RCC 7860 (cell line): ENCODE measurements at regions not wholly inside any gene's neighbourhood (a gene's known extent, or its start where the extent isn't known, plus 50 kb on each side); places are given as distances from the start of the nearest gene placed in this dataset.

Experiments used
- DNase-seq: peaks from one replicate; pipeline ENCODE4 v3.0.0-alpha.2; 2015; ENCODE audit warnings: low spot score
- FAIRE-seq: peaks from 2 replicates; lab custom pipeline; 2012; peaks lifted over from hg19 to GRCh38; lab: Jason Lieb, UNC

DNA sequence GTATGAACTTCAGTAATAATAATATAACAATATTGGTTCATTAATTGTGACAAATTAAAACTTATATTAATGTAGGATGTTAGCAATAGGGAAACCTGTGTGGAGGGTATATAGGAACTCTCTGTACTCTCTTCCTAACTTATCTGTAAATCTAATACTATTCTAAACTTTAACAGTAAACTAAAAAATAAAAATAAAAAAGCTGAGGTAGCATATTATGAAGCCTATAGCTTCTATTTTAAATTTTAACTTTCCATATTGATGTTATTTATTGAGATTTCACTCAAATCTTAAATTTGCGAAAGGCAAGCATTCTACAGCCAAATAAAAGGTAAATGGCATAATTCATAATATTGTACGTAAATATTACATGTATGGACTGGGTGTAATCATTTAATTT lies 326.4 kb downstream of the MEI4 start:
- FAIRE-seq (no peak), DNase-seq (no peak)

DNA sequence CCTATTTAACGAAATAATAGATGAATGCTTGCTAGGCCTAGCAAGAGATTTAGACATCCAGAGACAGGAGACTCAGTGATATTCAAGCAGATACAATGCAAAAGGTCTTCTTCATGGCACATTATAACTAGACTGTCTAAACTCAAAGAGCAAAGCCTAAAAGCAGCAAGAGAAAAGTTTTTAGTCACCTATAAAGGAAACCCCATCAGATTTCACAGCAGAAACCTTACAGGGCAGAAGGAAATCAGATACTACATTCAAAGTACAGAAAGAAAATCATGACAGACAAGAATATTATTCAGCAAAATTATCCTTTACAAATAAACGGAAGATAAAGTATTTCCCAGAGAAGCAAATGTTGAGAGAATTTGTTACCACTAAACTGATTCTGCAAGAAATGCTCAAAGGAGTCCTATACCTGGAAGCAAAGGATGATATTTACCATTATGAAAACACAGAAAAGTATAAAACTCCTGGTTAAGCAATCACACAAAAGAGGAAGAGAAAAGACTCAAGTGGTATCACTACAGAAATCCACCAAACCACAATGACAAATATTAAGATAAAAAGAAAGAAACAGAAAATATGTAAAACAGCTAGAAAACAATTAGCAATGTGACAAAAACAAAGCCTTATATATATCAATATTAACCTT lies 333.7 kb downstream of the MEI4 start:
- DNase-seq: no peak

DNA sequence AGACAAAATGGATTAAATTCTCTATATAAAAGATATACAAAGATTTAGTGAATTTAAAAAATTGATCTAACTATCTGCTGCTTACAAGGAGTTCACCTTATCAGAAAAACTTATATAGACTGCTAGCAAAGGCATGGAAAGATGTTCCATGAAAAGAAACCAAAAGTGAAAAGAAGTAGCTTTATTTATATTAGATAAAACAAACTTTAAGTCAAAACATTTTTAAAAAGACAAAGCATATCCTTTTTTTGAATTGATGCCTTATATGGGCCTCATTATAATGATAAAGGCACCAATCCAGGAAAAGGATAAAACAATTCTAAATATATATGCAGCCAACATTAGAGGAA lies 334.2 kb downstream of the MEI4 start:
- DNase-seq: no peak
- FAIRE-seq: no peak

More for the DNA sequence above, 333.7 kb downstream of the MEI4 start:
- FAIRE-seq: no peak

DNA sequence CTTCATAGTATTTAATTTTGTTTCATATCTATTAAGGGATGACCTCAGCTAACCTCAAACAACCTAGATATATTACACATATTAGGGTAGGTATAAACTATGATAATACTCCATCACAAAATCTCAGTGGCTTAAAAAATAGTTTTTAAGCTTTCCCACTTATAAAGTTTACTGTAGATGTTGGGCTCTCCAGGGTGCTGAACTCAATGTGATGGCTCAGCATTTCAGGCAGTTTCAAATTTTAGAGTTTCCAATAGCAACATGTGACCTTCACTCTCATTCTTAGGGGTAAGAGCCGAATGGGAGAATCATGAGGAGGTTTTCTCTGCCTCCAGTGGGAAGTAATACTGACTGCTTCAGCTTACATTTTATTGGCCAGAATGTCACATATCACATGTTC lies 357.3 kb downstream of the MEI4 start:
- no peak for FAIRE-seq
- DNase-seq: no peak

DNA sequence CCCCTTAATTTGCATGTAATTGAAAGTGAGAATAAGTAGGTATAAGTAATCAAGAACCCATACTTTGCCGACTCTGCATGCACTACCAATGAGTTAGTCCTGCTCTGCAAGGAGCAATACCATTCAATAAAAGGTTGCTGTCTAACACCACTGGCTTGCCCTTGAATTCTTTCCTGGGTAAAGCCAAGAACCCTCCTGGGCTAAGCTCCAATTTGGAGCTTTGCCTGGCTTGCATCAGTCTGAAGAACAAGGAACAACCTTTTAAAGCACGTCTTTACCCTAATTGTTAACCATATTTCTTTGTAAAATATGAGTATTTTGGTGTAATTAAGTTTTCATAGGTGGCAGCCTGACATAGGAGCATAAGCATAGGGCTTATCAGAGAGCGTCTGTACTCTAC lies 367.7 kb downstream of the MEI4 start:
- no peak for FAIRE-seq
- DNase-seq: no peak

DNA sequence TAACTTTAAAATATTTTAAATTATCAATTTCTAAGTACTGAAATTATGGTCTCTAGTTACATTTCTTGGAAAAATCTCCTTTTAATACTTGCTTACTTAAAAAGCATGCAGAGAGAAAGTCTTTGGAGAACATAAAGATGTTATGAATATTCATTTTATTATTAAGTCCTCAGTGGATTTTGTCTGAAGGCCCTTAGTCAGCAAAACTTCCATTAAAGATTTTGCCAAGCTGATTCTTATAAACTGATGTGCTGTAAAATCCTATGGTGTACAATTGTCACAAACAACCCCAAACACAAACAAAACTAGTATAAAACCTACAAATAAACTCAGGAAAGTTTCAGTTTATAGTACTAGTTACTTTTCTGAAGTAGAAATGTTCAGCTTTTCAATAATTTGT lies 372.7 kb downstream of the MEI4 start:
- FAIRE-seq (no peak), DNase-seq (no peak)

DNA sequence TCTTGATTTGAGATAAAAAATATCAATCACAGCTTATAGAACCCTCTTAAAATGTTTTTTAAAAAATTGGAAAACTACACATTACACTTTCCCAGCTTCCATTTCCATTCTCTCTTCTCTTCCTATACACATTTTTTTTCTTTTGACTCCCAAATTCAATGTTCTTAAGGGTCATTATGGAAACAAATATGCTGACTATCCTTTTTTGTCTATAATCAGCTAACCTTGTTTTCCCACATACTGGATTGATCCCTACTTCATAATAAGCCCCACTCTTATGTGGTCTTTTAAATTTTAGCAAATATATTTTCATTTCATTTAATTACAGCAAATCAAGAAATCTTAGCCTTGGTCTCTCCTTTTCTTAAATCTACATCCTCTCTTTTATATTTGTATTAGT lies 378.4 kb downstream of the MEI4 start:
- no peak for FAIRE-seq
- no peak for DNase-seq

DNA sequence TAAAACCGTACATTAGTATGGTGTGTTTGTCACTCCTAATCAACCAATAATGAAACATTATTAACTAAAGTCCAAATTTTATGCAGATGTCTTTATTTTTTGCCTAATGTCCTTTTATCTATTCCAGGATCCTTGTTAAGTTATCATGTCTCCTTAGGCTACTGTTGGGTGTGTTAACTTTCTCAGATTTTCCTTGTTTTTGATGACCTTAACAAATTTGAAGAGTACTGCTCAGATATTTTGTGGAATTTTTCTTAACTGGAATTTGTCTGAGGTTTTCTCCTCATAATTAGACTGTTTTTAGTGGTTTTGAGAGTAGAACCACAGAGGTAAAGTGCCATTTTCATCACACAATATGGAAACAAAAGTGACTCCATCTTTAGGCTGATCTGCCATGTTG lies 406.3 kb downstream of the MEI4 start:
- FAIRE-seq: no peak
- DNase-seq: no peak

DNA sequence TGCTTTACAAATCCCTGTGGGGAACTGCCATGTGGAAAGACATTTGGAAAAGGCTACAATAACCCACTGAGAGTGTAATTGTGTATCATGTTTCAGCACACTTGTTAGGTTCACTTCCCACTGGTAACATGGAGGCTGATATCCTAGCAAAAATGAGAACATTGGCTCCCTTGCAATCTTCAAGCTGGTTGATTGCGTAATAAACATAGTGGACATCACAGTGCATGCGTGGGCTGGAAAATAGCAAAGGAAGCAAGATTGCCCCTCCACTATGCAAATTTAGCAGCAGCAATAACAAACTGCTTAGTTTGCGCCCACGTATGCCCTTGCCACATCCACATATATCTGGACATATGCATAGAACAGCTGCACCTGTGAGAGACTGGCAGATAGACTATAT lies 410.2 kb downstream of the MEI4 start:
- DNase-seq: no peak
- FAIRE-seq: no peak

DNA sequence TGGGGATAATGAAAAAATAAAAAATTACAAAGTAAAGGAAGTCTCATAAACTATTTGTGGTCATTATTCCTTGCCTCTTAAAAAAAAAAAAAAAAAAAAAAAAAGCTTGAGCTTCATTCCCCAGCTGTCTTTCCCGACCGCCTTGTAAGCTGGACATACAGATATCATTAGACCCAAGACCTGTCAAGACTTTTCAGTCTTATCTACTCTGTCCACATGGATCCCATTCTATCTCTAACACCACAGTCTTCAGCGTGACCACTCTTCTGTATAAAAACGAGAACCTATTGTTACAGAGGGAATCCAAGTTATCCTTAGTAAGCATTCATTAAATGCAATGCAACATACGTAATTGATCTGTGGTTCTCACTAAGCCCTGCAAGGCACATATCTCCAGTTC lies 423.5 kb downstream of the MEI4 start:
- FAIRE-seq (no peak), DNase-seq (no peak)

DNA sequence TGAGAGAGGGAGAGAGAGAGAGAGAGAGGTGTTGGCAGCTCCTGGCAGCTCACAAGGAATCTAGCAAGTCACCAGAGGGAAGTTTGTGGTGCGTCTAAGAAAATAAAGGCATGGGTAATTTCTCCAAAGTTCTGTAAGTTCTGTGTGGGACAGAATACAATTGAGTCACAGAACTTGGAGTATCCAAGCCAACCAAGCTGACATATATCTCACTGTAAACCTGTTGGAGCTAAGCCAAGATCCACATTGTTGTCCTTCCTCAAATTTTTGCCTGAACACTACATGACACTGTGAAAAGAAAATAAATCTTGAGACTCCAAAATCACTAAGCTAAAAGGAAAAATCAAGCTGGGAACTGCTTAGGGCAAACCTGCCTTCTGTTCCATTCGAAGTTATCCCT lies 436.7 kb downstream of the MEI4 start:
- FAIRE-seq (no peak), DNase-seq (no peak)

DNA sequence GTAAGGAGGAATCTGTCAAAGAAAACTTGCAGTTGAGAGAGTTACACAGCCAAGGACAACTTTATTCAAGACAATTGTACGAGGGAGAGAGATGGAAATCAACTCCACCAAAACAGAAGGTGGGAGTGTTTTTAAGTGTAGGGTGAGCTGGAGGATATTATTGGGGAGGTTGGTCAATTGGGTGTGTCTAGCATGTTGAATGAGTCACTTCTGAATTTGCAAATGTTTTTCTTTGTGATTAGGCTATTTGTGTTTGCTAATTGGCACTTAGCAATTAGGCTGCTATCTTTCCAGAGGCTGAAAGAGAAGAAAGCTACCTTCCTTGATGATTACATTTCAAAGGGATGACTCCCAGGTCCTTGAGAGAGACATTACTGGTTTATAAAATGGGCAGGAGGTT lies 441.1 kb downstream of the MEI4 start:
- DNase-seq (no peak), FAIRE-seq (no peak)

DNA sequence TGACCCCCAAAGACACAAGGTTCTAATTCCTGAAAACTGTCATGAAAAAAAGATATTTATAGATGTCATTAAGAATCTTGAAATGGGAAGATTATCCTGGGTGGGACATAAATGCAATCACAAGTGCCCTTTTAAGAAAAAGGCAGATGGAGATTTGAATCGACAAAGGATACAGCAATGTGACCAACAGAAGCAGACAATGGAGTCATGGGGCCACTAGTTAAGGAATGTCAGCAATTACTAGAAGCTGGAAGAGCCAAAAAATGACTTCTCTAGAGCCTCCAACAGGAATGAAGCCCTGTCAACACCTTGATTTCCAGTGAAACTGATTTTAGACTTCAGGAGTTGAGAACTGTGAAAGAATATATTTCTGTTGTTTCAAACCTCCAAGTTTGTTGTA lies 448.5 kb downstream of the MEI4 start:
- no peak for DNase-seq

DNA sequence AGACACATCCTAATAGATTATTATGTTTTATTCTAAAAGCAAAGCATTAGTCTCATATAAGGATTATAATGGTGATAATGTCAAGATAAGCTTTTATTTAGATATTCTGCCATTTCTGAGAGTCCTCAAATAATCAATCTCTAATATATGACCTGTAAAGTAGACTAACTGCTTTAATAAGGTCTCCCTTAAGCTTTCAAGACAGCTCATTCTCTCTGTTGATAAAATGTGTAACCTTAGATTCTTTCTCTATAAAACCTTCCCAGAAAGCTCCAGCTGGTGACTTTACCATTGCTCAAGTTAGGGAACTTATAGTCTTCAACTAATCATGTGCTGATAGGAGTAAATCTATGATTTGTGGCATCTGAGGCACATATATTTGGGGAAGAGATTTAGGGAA lies 457.8 kb downstream of the MEI4 start:
- FAIRE-seq (no peak), DNase-seq (no peak)

More for the DNA sequence above, 448.5 kb downstream of the MEI4 start:
- no peak for FAIRE-seq

DNA sequence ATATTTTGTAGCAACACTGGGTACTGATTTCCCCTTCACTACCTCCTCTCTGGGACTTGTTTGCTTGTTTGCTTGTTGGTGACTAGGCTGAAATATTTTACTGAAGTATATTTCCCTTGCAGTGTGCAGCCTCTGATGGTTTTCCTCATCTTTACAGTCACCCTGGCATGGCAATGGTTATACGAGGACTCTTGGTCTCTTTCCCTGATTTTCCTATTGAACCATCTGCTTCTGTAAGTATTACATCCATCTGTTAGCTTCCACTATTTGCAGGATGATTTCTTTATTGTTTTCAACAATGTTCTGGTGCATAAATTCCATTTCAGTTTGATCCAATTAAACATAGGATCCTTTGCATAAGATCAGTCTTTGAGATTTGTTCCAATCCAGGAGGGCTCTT lies 465.1 kb downstream of the MEI4 start:
- DNase-seq: no peak
- no peak for FAIRE-seq

DNA sequence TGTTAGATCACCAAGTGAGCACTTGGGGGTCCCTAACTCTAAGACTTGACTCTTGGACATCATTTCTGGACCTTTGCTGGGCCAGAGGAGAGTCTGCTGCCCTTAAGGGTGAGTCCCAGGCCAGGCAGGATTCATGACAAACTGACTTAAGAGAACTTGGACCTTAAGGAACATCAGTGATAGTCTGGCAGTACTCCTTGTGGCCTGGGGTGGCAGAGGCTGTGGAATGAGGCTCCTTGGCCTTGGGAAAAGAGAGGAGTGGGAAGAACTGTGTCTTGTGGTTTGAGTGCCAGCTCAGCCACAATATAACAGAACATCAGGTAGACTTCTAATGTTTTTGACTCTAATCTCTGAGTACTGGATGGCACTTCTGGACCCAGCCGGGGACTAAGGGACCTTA lies 478.7 kb downstream of the MEI4 start:
- FAIRE-seq: no peak
- DNase-seq: no peak

DNA sequence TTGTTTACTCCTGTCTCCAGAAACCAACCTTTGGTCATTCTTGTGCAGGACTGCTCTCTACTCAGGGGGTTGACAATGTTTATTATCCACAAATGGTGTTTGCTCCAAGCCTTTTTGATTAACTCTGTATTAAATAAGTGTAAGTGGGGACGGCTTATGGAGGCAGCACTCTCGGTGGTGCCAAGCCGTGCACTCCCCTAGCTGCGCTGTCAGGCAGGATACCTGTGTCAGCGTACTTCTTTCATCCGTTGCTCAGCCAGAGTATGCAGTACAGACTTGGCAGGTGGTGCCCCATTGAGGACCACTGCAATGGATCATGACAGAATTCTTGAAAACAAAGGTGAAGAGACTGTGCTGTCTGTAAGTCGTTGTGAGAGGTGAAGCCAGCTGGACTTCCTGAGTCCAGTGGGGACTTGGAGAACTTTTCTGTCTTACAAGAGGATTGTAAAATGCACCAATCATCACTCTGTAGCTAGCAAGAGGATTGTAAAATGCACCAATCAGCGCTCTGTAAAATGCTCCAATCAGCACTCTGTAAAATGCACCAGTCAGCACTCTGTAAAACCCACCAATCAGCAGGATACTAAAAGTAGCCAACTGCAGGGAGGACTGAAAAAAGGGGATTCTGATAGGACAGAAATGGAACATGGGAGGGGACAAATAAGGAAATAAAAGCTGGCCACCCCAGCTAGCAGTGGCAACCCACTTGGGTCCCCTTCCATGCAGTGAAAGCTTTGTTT lies 480.0 kb downstream of the MEI4 start:
- FAIRE-seq: no peak

DNA sequence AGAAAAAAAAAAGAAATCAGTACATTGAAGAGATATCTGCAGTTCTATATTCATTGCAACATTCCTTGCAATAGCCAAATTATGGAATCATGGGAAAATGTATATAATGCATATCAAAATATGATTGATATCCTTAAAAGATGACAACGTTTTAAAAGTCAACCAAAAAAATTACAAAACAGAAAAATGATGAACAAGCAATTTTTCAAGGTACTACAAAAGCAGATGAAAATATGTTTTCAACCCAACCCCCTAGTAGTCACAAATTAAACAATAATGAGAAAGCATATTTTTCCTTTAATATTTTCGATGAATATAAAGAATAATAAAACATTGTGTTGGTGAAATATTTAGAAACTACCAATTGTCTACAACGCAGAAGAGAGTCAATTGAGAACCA lies 497.6 kb downstream of the MEI4 start:
- no peak for FAIRE-seq
- no peak for DNase-seq

More for the DNA sequence above, 480.0 kb downstream of the MEI4 start:
- DNase-seq: no peak

DNA sequence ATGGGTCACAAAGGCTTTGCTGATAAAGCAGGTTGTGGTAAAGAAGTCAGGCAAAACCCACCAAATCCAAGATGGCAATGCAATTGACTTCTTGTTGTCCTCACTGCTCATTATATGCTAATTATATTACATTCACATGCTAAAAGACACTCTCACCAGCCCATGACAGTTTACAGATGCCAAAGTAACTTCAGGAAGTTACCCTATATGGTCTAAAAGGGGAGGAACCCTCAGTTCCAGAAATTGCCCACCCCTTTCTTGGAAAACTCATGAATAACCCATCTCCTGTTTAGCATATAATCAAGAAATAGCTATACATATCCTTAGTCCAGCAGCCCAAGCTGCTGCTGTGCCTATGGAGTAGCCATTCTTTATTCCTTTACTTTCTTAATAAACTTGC lies 501.1 kb downstream of the MEI4 start:
- DNase-seq: no peak

DNA sequence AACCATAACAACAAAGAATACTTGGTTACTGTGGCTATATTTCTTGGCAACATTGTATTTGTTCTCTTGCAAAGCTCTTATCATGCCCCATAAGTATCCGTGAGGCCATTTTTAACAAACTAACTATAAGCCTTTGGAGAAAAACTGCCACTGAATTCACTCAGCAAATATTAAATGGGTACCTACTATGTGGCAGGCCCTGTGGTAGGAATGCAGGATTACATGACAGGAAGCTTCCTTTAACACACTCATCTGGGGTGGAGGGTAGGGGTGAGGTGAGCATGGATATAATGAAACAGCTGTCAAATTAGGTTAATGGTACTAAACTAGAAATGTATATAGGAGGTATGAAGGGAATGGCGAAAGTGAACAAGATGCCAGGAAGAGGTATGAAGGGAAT lies 504.8 kb downstream of the MEI4 start:
- FAIRE-seq (no peak), DNase-seq (no peak)

More for the DNA sequence above, 501.1 kb downstream of the MEI4 start:
- no peak for FAIRE-seq

DNA sequence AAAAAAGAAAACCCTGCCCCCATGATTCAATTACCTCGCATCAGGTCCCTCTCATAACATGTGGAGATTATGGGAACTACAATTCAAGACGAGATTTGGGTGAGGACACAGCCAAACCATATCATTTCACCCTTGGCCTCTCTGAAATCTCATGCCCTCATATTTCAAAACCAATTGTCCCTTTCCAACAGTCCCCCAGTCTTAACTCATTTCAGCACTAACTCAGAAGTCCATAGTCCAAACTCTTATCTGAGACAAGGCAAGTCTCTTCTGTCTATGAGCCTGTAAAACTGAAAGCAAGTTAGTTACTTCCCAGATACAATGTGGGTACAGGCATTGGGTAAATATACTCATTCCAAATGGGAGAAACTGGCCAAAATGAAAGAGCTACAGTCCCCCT lies 536.1 kb downstream of the MEI4 start:
- FAIRE-seq: no peak
- no peak for DNase-seq

DNA sequence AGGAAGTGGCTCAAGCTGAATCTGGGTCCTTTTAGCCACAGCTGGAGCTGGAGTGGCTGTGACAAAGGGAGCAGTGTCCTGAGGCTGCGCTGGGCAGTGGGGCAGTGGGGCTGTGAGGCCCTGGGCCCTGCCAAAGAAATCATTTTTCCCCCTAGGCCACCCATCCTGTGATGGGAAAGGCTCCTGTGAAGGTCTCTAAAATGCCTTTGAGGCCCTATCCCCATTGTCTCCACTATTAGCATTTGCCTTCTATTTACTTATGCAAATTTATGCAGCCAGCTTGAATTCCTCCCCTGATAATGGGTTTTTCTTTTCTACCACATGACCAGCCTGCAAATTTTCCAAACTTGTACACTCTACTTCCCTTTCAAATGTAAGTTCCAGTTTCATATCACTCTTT lies 539.2 kb downstream of the MEI4 start:
- DNase-seq (no peak), FAIRE-seq (no peak)

DNA sequence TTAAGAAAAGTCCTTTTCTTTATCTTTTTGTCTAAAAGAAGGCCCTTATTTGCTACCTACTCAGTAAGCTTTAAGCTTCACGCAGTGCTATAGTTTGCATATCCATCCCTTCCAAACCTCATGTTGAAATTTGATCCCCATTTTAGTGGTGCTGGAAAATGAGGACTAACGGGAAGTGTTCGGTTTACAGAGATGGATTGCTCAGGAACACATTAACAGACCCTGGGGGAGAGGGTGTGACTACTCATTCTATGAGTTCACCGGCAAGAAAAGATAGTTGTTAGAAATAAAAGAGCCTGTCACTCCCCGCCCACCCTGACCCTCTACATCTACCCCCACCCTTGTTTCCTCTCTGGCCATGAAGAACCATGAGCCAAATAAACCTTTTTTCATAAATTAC lies 546.2 kb downstream of the MEI4 start:
- FAIRE-seq (no peak), DNase-seq (no peak)
